ENCODE measurements at regions not wholly inside any gene's neighbourhood (a gene's known extent, or its start where the extent isn't known, plus 50 kb on each side); places are given as distances from the start of the nearest gene placed in this dataset.
A peak's percentile ranks its signal among the peaks of the same experiment; 100 is the strongest.
"Not testable (repeated sequence)": the region's sequence is repeated elsewhere in the genome, so short reads cannot be mapped to it uniquely, and the experiment has no call there.

DNA sequence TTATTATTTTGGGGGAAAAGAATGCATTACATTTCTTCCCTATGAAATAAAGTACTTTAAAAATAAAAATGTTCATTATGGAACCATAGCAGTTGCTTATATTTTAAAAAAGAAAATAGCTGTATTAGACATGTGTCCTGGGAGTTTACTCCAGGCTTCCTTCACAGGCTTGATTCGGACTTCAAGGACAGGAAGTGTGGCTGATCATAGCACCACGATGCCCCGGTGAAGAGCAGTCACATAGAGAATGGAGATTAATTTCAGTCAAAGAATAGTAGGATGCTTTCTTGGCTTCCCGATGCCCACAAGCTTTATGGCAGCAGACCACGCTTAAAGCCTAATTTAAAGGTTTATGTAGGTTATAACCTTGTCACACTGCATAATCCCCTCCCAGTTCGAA, 125.1 kb downstream of the NPIPB5 start:
- H3K4me3 ChIP-seq (ENCODE audit: severe bottlenecking) = no peak overlapping the region
- ATAC-seq (ENCODE audit: low read depth) (no peak), DNase-seq (ENCODE audit: low spot score) (no peak)
- no peaks in the 10 kb centered on the region for H3K4me1 ChIP-seq (ENCODE audit: insufficient read depth, poor library complexity, severe bottlenecking)
- no peak overlapping the region for H3K27ac ChIP-seq (ENCODE audit: poor library complexity, severe bottlenecking)
- no peaks in the 10 kb centered on the region for H3K27me3 ChIP-seq (ENCODE audit: insufficient read depth, poor library complexity, severe bottlenecking)
- no peaks in the 10 kb centered on the region for H3K9me3 ChIP-seq (ENCODE audit: severe bottlenecking)
- TF ChIP-seq CTCF (IDR thresholded peaks at IDR 0.05; ENCODE audit: poor library complexity, severe bottlenecking) = no peak
- H3K36me3 ChIP-seq (ENCODE audit: low read depth) = no peaks in the 10 kb centered on the region

- no peak for TF ChIP-seq CTCF (IDR thresholded peaks at IDR 0.05; ENCODE audit: poor library complexity, severe bottlenecking)
- H3K27me3 ChIP-seq (ENCODE audit: insufficient read depth, poor library complexity, severe bottlenecking) = peaks cover under 1% of the 10 kb centered on the region
Observed at GRCh38 chr16:22638393-22639206, 127.9 kb downstream of the NPIPB5 start.

DNA sequence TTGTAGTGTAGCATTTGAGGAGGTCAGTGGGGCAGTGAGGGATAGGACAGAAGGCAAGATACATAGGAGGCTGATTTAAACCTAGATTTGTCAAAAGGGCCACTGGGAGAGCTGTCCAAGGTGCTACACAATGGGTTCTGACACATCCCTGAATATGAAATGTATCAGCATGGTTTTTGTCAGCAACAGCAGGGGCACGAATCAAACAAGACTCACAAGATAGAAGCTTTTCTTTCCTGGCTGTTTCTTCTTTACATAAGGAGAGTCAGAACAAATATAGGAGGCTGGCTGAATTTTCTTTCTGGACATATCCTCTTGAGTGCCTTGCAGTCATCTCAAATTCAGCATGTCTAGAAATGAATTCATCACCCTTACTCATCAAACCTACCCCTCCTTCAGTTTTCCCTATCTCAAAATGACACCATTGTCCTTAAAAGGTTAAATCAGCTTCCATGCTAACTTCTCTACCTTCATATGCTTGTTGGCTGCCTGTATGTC, 130.5 kb downstream of the NPIPB5 start:
- H3K4me3 ChIP-seq (ENCODE audit: severe bottlenecking) = no peak overlapping the region
- H3K36me3 ChIP-seq (ENCODE audit: low read depth) = no peaks in the 10 kb centered on the region
- no peaks in the 10 kb centered on the region for H3K4me1 ChIP-seq (ENCODE audit: insufficient read depth, poor library complexity, severe bottlenecking)
- H3K9me3 ChIP-seq (ENCODE audit: severe bottlenecking) = no peaks in the 10 kb centered on the region
- ATAC-seq (ENCODE audit: low read depth) = no peak
- TF ChIP-seq CTCF (IDR thresholded peaks at IDR 0.05; ENCODE audit: poor library complexity, severe bottlenecking) = no peak
- no peak for DNase-seq (ENCODE audit: low spot score)
- H3K27ac ChIP-seq (ENCODE audit: poor library complexity, severe bottlenecking) = no peak overlapping the region
- H3K27me3 ChIP-seq (ENCODE audit: insufficient read depth, poor library complexity, severe bottlenecking) = peaks cover 12% of the 10 kb centered on the region

More at GRCh38 chr16:22638393-22639206, 127.9 kb downstream of the NPIPB5 start:
- Histone ChIP-seq H3K36me3 (ENCODE audit: low read depth) (no peaks in the 10 kb centered on the region), H3K4me1 (ENCODE audit: insufficient read depth, poor library complexity, severe bottlenecking) (no peaks in the 10 kb centered on the region), H3K9me3 (ENCODE audit: severe bottlenecking) (no peaks in the 10 kb centered on the region), H3K27ac (ENCODE audit: poor library complexity, severe bottlenecking) (no peak overlapping the region), H3K4me3 (ENCODE audit: severe bottlenecking) (no peak overlapping the region)
- DNase-seq (ENCODE audit: low spot score) (no peak), ATAC-seq (ENCODE audit: low read depth) (peak; percentile 82)

DNA sequence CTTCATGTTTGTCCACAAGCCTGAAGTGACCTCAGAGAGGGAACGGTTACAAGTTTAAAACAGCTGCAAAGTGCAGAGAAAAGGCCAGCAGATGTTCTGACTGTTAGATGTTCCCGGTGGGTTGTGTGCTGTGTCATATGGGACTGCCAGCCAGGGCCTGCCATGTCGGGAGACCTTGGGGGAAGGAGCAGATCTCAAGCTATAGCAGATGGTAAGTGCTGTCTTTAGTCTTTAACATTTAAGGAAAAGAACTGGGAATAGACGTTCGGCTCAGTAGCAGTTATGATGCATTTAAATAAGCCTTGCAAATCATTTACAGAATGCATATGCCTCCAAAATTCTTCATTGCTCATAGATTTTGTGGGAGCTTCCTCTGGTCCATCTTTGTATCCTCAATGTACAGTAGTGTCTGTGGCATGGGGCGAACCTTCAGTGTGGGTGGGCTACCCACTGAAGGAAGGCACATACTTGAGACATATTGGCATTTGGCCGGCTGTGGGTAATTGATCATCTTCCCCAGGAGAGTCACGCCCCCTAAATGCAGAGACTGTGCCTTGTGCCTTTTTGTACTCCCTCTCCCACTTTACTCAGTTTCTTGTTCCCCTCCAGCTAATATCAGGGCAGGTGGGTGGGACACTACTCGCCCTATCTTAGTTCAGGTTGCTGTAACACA, 131.9 kb downstream of the NPIPB5 start:
- peaks cover 22% of the 10 kb centered on the region for H3K27me3 ChIP-seq (ENCODE audit: insufficient read depth, poor library complexity, severe bottlenecking)
- H3K27ac ChIP-seq (ENCODE audit: poor library complexity, severe bottlenecking) = no peak overlapping the region
- DNase-seq (ENCODE audit: low spot score) (no peak), ATAC-seq (ENCODE audit: low read depth) (no peak)
- no peaks in the 10 kb centered on the region for H3K4me1 ChIP-seq (ENCODE audit: insufficient read depth, poor library complexity, severe bottlenecking)
- H3K9me3 ChIP-seq (ENCODE audit: severe bottlenecking) = no peaks in the 10 kb centered on the region
- no peak overlapping the region for H3K4me3 ChIP-seq (ENCODE audit: severe bottlenecking)
- H3K36me3 ChIP-seq (ENCODE audit: low read depth) = no peaks in the 10 kb centered on the region
- TF ChIP-seq CTCF (IDR thresholded peaks at IDR 0.05; ENCODE audit: poor library complexity, severe bottlenecking) = no peak

GRCh38 chr16:22643203-22643602, 132.5 kb downstream of the NPIPB5 start:
- H3K4me3 ChIP-seq (ENCODE audit: severe bottlenecking); H3K36me3 ChIP-seq (ENCODE audit: low read depth); DNase-seq (ENCODE audit: low spot score); H3K27ac ChIP-seq (ENCODE audit: poor library complexity, severe bottlenecking); ATAC-seq (ENCODE audit: low read depth); H3K4me1 ChIP-seq (ENCODE audit: insufficient read depth, poor library complexity, severe bottlenecking); H3K9me3 ChIP-seq (ENCODE audit: severe bottlenecking): not testable (repeated sequence)
- H3K27me3 ChIP-seq (ENCODE audit: insufficient read depth, poor library complexity, severe bottlenecking) = peaks cover 29% of the 10 kb centered on the region

Data from RWPE2 (cell line).